HG02759 (cell line): ENCODE measurements at regions not wholly inside any gene's neighbourhood (a gene's known extent, or its start where the extent isn't known, plus 50 kb on each side); places are given as distances from the start of the nearest gene placed in this dataset.

ENCODE experiments used
- ATAC-seq: cut with Tn5 transposase; IDR thresholded peaks from one replicate; pipeline ENCODE4 v1.9.1; 2021; ENCODE audit warnings: mild to moderate bottlenecking, moderate library complexity; ENCODE audit not compliant: unreplicated experiment

GRCh38 chr1:47572731-47573430, 135.0 kb downstream of the FOXD2 start:
- ATAC-seq: no peak

- no peak for ATAC-seq
These were observed 136.8 kb downstream of the FOXD2 start for GRCh38 chr1:47574451-47575165.

- ATAC-seq: no peak
These were observed 138.3 kb downstream of the FOXD2 start for GRCh38 chr1:47575855-47576757.

GRCh38 chr1:47576758-47577115, 138.9 kb downstream of the FOXD2 start:
- no peak for ATAC-seq

- ATAC-seq: no peak
These were observed 139.6 kb downstream of the FOXD2 start for GRCh38 chr1:47577303-47578025.

GRCh38 chr1:47578026-47578720, 140.3 kb downstream of the FOXD2 start:
- no peak for ATAC-seq

- ATAC-seq: no peak
These were observed 141.0 kb downstream of the FOXD2 start for GRCh38 chr1:47578721-47579419.

- no peak for ATAC-seq
These were observed 142.0 kb downstream of the FOXD2 start for GRCh38 chr1:47579809-47580208.

- ATAC-seq: no peak
These were observed 142.7 kb downstream of the FOXD2 start for GRCh38 chr1:47580451-47580995.

GRCh38 chr1:47582891-47583608, 145.2 kb downstream of the FOXD2 start:
- ATAC-seq: no peak

GRCh38 chr1:47584249-47584648, 146.4 kb downstream of the FOXD2 start:
- ATAC-seq: no peak

- ATAC-seq: no peak
These were observed 147.5 kb downstream of the FOXD2 start for GRCh38 chr1:47585141-47585902.

- ATAC-seq: no peak
These were observed 150.2 kb downstream of the FOXD2 start for GRCh38 chr1:47587891-47588582.

GRCh38 chr1:47590523-47591225, 152.8 kb downstream of the FOXD2 start:
- ATAC-seq: no peak

GRCh38 chr1:47591801-47592200, 154.0 kb downstream of the FOXD2 start:
- no peak for ATAC-seq

- no peak for ATAC-seq
These were observed 154.6 kb downstream of the FOXD2 start for GRCh38 chr1:47592296-47593012.
